ENCODE measurements at regions not wholly inside any gene's neighbourhood (a gene's known extent, or its start where the extent isn't known, plus 50 kb on each side); places are given as distances from the start of the nearest gene placed in this dataset.

DNA sequence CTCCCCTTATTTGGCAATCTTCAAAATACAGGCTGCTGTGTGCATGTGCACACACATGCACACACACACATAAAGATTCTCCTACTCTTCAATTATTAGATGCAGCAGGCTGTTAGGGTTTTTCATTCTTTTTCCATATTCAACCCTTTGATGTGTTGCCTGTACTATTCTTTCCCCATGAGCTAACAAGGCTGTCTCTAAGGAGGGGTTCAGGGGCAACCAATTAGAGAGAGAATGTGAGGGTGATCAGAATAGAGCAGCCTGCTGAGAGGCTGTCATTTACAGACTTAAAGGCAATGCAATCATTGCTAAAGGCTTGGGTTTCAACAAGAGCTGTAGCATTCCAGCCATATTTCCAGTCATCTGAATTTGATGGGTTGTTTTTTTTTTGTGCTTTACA lies 467.4 kb upstream of the ID4 start:
- no peak overlapping the region for H3K27ac ChIP-seq
- TF ChIP-seq, protein P1, sequence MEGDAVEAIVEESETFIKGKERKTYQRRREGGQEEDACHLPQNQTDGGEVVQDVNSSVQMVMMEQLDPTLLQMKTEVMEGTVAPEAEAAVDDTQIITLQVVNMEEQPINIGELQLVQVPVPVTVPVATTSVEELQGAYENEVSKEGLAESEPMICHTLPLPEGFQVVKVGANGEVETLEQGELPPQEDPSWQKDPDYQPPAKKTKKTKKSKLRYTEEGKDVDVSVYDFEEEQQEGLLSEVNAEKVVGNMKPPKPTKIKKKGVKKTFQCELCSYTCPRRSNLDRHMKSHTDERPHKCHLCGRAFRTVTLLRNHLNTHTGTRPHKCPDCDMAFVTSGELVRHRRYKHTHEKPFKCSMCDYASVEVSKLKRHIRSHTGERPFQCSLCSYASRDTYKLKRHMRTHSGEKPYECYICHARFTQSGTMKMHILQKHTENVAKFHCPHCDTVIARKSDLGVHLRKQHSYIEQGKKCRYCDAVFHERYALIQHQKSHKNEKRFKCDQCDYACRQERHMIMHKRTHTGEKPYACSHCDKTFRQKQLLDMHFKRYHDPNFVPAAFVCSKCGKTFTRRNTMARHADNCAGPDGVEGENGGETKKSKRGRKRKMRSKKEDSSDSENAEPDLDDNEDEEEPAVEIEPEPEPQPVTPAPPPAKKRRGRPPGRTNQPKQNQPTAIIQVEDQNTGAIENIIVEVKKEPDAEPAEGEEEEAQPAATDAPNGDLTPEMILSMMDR (IDR thresholded peaks at IDR 0.05), result no peak
- no peak for TF ChIP-seq ZFX (IDR thresholded peaks at IDR 0.05; ENCODE audit: borderline replicate concordance)

DNA sequence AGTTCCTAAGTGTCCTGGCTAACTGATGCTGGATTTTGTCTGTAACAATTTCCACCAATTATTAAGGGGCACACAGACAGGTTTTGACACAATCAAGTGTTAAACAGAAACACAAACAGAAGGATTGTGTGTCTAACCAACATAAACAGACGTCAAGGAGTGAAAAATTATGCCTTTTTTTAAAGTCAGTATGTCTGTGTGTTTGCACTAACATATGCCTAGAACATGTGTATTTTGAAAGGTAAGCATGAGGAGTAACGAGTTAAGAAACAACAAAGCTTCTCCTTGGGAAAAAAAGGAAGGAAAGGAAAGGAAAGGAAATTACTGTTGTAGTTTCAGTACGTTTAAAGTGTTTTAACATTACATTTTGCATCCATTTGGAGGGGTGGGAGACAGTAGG lies 466.3 kb upstream of the ID4 start:
- no peak overlapping the region for H3K27ac ChIP-seq
- TF ChIP-seq, protein P1 (IDR thresholded peaks at IDR 0.05), result no peak
- no peak for TF ChIP-seq ZFX (IDR thresholded peaks at IDR 0.05; ENCODE audit: borderline replicate concordance)

DNA sequence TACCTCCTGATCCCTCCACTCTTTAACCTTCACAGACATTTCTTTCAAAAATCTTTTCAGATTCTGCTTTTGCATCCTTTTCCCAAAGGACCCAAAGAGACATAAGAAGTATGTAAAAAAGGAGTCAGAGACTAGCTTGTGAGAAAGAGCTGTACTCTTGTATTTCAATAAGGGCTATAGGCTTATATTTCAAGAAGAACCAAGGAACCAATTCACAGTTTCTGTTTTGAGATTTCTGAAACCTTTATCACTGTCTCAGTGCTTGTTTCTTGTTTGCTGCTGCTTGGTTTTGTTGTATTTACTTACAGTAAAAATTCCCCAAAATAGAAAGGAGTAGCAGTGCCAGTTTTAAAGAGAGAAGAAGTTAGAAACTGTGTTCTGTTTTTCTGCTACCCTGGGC lies 461.6 kb upstream of the ID4 start:
- TF ChIP-seq ZFX (IDR thresholded peaks at IDR 0.05; ENCODE audit: borderline replicate concordance), result no peak
- no peak overlapping the region for H3K27ac ChIP-seq

DNA sequence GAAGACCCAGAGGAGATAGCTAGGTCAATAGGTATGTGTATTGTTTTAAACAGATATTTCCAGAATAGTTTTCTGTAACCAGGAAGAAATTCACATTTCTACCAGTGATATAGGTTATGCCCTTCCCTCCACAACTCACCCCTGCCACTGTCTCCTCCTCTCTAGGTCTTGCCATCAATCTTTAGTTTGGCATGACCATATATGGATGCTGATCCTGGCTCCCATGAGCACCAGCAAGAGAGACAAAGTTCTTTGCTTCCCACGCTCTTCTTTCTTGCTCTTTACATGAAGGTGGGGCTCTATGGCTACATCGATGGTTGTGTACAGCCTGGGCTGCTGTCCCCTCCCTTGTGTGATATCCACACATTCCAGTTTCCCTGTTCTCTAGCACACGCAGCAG lies 459.4 kb upstream of the ID4 start:
- H3K27ac ChIP-seq, result no peak overlapping the region
- TF ChIP-seq, protein P1 (IDR thresholded peaks at IDR 0.05), result no peak
- TF ChIP-seq ZFX (IDR thresholded peaks at IDR 0.05; ENCODE audit: borderline replicate concordance), result no peak

DNA sequence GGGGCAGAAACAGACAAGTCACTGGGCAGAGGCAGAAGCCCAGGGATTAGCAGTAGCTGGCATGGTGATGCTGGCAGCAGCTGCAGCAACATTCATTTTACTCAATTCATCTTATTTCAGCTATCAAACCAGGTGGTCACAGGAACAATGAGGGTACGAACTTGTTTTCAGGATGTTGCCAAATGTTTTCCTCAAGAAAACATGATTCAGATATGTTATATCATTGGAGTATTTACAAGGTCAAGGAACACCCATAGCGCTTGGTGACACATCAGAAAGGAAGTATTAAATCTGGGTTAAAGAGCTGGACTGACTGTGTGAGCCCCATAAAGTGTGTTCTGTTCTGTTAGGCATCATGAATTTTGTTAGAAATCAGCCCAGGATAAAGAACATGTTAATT lies 456.9 kb upstream of the ID4 start:
- TF ChIP-seq, protein P1 (IDR thresholded peaks at IDR 0.05), result no peak
- TF ChIP-seq ZFX (IDR thresholded peaks at IDR 0.05; ENCODE audit: borderline replicate concordance), result no peak
- H3K27ac ChIP-seq, result no peak overlapping the region

DNA sequence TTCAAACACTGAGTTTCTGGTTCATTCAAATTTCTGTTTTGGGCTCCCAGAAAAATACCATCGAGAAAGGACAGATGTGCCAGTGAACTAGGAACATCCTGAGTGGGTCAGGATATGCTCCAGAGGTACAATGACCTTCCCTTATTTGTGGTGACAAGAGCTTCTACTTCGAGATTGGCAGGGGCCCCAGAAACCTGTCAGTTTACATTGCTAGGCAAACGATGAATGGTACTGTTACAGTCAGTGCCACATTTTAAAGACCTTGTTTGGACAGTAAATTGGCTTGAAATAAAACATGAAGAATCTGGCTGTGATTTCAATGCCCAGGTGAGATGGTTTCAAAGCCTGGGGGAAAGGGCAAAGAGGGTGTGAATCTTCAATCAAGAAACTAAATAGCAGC lies 454.5 kb upstream of the ID4 start:
- no peak overlapping the region for H3K27ac ChIP-seq
- no peak for TF ChIP-seq ZFX (IDR thresholded peaks at IDR 0.05; ENCODE audit: borderline replicate concordance)
- TF ChIP-seq, protein P1 (IDR thresholded peaks at IDR 0.05), result no peak

DNA sequence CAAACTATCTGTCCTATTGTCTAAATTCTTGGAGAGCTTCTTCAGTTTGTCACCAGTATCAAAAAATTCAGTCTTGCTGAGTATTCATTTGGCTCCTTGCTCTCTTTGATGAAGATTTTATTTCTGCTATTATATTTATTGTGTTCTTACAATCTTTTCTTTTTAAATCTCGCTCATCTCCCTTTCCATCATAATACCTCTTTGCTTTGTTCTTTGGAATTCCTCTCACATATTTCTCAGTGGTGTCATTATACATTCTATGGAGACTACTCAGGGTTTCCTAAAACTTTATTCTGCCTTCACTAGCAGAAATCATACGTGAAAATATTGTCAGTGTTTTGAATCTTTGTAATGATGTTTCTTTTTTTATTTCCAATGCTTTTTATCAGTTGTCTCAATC lies 445.2 kb upstream of the ID4 start:
- no peak overlapping the region for H3K27ac ChIP-seq
- no peak for TF ChIP-seq ZFX (IDR thresholded peaks at IDR 0.05; ENCODE audit: borderline replicate concordance)
- TF ChIP-seq, protein P1 (IDR thresholded peaks at IDR 0.05), result no peak

DNA sequence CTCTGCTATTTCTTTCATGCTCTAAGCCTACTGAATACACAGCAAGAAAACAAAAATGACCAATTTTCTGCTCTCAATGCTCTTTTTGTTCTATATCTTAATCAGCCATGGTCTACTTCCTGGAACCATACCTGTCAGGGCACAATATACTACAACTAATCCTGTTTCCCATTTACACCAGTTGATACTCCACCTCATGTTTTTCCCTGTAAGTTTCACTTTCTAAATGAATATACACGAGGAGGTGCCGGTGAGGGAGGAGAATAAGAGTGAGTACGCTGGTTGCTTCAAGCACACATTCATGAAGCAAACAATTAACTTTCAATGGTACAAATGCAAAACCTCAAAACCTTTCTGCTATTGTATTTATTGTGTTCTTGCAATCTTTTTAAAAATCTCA lies 443.1 kb upstream of the ID4 start:
- TF ChIP-seq, protein P1 (IDR thresholded peaks at IDR 0.05), result no peak
- no peak for TF ChIP-seq ZFX (IDR thresholded peaks at IDR 0.05; ENCODE audit: borderline replicate concordance)
- H3K27ac ChIP-seq, result no peak overlapping the region
